GM19238 (cell line): ENCODE measurements at regions not wholly inside any gene's neighbourhood (a gene's known extent, or its start where the extent isn't known, plus 50 kb on each side); places are given as distances from the start of the nearest gene placed in this dataset.
"Not testable (repeated sequence)": the region's sequence is repeated elsewhere in the genome, so short reads cannot be mapped to it uniquely, and the experiment has no call there.

ENCODE experiments used
- DNase-seq: peaks from one replicate; pipeline ENCODE4 v3.0.0; 2011; ENCODE audit warnings: low spot score; ENCODE audit not compliant: insufficient read length

DNA sequence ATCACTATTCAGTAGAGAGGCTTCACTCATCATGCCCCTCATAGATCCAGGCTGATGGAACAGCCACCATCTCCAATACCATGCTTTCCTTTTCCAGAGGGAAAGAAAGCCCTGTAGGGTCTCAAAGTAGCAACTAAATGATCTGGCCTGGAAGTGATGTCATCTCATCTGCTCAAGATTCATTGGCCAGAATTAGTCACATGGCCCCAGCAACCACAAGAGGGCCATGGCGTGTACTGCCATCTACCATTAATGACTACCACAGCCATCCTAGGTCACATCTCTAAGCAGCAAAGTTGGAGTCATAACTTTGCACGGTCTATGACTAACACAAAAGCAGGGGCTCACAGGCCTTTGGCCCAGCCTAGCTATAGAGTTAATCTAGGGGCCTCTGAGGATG, 194.8 kb downstream of the KIT start:
- no peak for DNase-seq

DNA sequence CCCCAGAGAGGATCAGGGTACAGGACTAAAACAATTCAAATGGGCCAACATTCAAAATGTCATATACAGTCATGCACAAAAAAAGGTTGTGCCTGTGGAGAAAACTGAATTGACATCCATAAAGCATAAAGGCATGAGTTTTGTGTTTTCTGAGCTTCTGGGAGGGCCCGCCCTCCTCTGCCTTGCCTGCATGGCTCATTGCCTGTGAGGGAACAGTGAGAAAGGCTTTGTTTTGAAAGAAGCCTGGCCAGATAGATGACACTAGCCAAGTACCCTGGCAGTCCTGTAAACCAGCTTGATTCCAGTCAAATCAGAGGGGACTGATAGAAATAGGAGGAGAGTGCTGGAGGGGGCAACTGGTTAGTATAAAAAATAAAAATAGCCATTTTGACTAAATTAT, 194.3 kb downstream of the KIT start:
- no peak for DNase-seq

DNA sequence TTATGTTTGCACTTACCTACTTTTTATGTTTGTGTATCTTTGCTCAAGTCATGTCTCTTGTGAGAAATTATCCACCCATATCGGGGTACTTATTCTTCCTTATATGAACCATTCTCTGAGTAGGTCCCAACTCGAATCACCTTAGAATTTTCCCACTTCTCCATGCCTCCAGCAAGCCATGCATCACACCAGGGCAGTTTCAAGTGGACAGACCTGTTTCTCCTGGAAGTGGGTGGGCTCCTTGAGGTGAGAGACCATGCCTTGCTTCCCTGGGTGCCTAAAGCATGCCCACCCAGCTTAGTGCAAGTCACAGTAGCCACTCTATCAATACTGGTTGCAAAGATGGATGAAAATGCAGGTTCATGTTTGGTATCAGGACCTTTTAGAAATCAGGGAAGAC, 187.2 kb downstream of the KIT start:
- DNase-seq = no peak

DNA sequence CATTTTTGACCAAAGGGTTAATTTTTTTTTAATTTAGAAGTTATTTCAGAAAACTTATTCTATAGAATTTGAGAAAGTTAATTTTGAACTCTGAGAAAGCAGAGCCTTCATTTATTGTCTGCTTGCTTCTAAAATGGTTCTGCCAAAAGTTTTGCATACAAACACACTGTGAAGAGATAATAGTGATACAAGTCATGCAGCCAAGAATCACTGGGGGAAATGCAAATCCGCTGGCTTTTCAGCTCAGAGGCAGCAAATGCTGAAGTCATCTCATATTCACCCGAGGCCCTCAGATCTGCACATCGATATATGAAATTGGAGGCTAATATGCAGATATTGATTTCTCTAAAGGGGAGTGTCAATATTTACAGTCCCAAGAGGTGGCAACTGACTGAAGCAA, 186.2 kb downstream of the KIT start:
- no peak for DNase-seq

DNA sequence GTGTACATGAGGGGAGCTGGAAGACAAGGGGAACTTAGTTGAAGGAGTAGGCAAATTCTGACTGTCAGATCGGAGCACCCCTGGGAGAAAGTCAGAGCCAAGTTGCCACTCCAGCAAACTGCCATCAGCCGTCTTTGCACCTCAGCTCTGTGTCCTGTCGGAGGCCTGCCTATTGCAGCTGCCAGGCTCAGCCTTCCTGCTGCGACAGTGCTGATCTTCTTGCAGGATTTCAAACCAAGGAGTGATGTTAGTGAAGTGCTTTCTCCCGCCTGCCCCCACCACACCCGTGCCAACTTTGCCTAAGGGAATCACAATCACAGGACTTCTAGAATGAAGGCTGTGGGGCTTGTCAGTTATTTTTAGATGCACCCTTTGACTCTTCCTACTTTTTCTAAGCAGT, 185.3 kb downstream of the KIT start:
- DNase-seq = no peak

DNA sequence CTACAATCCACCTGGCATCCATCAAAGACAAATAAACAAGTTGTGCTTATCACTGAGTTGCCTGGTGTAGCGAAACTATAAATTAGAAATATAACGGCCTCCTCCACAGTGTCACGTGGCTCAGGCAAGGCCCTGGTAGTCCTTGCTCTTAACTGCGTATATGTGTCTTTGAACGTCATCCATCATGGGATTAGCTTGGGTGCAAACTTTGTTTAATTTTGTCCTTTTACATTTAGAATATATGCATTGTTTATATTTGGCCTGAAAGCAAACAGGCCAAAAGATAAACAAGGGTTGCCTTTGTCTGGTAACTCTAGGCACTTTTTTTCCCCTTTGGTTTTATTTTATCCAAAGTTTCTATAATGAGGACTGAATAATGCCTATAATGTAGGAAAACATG, 184.9 kb downstream of the KIT start:
- no peak for DNase-seq

DNA sequence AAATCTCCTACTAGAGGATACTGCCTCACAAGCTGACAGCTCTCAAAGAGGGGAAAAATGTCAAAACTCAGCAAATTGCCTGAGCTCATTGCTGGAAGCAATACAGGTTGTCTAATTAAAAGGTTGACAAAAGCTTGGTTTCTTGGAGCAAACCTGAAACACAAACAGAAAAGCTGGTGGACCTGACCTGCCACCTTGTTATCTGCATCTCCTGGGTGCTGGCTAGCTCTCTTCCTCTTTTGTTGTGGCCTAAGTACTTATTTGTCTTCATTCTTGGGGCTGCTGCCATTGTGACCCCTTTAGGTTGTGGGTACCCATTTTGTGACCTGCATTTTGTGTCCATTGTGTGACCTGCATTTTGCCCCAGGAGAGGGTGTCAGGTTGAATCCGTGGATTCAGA, 184.5 kb downstream of the KIT start:
- DNase-seq = no peak

DNA sequence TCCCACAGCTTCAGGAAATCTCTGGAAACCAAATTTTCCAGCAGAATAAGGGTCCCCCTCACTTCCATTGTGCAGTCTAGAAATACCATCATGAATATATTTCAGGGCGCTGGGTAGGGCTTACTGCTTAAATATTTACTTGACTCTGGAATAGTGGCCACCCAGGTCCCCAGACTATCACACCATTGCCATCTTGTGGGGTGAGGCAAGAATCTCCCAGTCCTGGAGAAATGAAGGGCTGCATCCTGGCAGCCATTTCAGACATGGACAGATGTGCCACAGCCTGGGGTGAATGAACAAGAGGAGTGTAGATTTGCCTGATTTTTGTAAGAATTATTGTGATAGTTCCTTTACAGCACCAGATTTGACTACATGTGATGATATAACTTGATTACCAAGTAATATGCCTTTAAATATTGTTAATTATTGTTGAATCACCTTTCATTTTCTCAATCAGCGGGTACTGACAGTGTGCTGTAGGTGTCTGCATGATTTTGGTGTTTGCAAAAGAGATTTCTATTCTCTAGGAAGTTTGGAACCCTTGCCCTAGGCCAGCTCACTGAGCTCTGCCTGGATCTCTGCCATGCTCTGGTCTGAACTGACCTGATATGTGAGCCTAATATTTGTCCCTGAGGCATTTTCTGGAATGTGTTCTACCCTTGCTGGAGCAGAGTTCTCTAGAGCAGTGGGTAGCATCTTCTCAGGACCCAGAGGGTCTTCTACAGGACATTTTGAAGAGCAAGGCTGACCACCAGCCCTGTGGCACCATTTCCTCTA, 183.4 kb downstream of the KIT start:
- DNase-seq = no peak

DNA sequence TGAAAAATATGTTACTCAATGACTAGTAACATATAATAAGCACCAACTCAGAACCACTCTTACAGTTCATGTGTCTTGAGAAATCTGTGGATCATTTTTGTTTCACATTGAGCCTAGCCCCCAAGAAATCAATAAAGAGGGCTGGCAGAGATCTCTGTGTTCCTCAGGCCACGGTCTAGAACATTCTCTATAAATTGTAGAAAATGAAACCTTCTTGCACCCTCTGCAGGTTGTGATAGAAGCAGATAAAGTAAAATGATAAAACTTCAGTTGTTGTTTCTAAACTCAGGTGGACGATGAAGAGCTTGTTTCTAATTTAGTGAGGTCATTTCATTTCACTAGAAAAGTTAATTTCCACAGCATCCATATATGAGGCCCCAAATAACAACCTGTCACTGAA, 182.7 kb downstream of the KIT start:
- DNase-seq = no peak

DNA sequence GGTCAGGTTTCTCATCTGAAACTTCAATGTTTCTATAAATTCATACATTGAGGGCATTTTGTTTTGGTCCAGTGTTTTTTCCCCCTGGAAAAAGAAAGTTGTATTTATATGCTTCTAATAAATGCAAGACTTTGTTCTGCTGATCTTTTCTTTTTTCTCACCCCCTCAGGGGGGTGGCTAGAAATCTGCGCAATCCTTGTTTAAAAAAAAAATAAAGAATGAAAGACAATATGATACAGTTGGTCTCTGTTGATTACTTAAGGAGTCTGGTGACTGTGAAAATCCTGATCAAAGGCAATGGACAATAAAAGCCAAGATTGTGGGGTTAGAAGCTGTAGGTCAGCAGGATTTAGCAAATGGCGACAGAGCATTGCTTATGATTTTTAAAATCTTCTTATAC, 180.5 kb downstream of the KIT start:
- no peak for DNase-seq

DNA sequence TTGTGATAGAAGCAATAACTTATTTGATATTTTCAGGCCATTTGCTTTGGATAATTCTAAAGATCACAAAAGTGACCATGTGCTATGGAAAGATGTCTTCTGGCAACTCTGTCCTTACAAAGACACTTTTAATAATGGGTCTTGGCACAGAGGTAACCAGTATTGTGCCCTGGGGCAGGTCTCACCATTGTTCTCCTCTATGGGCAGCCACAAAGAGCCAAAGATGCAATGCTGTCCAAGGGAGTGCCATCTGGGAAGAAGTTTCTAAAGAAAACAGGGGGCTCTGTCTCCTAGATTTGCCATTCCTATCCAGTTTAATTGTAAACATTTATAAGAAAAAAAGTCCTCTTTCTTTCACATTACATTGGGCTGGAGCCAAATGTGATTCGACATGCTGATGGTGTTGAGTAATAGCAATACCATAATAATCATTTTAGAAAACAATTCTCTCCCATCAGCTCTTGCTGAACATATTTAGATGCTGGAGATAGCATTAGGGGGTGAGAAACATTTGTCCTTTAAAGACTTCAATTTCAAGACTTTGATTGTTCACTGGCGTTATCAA, 179.9 kb downstream of the KIT start:
- no peak for DNase-seq

DNA sequence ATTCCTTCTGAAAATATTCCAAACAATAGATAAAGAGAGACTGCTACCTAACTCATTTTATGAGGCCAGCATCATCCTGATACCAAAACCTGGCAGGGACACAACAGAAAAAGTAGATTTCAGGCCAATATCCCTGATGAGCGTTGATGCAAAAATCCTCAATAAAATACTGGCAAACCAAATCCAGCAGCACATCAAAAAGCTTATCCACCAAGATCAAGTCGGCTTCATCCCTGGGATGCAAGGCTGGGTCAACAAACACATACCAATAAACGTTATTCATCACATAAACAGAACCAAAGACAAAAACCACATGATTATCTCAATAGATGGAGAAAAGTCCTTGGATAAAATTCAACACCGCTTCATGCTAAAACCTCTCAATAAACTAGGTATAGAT, 170.6 kb downstream of the KIT start:
- not testable (repeated sequence) for DNase-seq

DNA sequence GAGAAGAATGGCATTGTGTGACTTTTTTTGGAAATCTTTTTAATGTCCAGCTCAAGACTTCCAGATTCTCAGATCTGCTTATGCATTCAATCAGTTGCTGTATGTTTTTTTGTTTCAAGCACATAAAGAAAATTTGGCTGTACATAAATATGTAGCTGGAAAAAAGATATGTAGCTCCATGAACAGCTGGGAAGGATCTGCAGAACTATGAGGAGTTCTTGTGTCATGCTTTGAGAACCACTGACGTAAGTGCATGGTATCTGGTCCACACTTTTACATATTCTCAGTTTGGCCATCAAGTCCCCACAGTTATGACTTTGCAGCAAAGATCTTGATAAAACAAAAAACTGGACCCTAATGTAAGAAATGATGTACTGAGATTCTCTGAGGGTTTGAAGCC, 165.9 kb downstream of the KIT start:
- DNase-seq = no peak

DNA sequence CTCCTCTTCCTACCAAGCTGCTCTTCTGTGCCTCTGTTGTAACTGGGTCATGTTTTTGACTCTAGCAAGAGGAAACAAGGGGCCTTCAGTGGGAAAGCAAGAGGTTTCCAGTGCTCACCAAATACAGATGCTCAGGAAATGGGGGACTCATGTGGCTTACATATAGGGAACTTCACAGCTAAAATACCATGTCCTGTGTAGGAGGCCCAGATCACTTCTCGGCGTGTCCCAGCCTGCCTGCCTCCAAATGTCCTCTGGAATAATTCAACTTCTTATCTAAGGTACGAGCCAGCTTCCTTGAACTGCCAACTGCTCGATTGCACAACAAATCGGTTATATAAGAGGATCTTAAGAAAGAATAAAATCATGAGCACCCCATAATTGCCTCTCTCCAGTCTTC, 161.3 kb downstream of the KIT start:
- no peak for DNase-seq

DNA sequence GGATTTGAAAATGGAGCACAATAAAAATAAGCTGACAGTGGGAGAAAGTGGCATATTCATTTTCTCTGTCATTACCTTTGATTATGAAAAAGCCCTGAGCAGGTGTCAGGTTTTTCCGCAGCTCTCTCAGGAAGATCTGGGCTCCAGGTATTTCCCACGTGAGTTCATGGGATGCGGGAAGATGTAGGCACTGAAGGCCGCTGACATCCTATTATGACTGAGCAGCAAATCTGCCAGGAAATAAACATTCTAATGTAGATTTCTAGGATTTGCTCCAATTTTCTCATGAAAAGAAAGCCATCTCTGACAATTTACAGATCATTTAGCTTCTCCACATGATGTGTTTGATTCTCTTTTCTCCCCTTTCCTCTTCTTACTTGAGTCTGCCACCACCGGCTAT, 160.7 kb downstream of the KIT start:
- no peak for DNase-seq

DNA sequence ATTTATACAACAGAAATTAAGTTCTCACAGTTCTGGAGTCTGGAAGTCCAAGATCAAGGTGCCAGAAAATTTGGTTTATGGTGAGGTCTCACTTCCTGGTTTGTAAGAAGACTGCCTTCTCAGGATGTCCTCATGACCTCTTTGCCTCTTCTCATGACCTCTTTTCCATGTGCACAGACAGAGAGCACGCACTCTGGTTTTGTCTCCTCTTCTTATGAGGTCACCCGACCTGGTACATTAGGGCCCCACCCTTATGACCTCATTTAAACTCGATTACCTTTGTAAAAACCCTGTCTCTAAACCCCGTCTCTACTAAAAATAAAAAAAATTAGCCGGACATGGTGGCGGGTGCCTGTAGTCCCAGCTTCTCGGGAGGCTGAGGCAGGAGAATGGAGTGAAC, 155.9 kb downstream of the KIT start:
- DNase-seq = no peak

DNA sequence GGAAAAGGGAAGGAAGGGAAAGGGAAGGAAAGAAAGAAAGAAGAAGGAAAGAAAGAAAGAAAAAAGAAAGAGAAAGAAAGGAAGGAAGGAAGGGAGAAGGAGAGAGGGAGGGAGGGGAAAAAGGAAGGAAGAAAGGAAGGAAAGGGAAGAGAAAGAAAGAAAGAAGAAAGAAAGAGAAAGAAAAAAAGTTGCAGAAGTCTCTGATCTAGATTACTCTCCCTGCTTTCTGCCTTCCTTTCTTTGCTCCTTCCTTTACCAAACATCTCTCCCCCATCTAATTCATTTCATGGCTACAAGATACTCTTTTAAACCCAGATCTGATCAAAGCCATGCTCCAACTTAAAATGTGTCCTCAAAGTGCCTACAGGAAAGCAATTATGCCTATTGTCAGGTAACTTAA, 148.6 kb downstream of the KIT start:
- no peak for DNase-seq

DNA sequence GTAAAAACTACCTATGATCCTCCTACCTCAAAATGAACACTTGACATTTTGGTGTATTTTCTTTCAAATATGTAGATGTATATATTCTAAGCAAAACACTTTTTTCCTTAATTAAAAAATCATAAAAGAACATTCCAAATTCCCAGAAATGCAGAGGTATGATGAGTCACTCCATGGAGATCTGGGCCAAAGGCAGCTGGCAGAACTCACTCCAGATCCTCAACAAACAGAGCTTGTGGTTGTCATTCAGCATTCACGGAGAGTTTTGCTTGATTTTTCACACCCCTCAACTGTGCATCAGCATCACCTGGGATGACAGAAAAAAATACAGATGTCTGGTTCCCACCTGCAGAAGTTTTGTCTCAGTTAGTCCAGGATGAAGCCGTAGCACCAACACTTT, 144.6 kb downstream of the KIT start:
- no peak for DNase-seq

DNA sequence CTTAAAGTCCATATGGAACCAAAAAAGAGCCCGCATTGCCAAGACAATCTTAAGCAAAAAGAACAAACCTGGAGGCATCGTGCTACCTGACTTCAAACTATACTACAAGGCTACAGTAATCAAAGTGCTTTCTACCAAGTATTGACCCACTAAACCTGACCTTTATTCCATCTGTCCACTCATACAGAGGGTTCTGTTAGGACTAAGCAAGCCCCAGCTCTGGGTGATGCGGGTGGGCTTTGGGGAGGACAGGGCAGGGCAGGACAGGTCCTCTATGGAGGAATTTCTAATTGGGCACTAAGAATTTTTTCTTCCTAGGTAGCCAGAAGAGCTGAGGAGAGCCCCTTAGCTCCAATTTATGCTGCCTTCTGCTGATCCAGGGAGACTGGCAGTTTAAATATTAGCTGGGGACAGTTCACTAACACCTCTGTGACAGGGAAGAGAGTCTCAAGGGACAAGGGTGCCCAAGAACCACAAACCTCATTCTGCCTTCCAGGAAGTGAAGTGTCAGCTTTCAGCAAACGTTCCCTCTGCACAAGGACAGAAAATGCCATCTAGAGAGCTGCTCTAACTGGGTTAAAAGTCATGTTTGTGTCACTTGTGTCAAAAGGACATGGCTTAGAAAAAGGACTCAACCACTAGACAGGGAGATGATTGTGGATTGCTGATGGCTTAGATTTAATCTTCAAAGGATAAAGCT, 143.2 kb downstream of the KIT start:
- no peak for DNase-seq

DNA sequence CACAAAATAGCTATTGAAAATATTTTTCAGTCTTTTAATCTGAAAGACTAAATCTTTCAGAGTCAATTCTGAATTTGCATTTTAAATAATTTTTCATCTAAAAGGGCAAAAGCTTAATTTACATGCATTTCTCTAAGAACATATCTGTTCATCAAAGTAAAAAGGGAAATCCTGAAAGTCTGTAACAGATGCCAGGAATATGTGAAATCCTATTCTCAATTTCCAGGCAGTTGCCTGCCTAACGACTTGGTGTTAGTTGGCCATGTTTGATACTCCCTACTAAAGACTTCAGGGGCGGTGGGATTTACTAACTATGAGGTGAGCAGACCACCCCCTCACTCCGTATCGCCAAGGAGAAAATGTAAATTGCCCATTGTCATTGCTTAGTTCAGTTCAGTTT, 136.8 kb downstream of the KIT start:
- DNase-seq = no peak

DNA sequence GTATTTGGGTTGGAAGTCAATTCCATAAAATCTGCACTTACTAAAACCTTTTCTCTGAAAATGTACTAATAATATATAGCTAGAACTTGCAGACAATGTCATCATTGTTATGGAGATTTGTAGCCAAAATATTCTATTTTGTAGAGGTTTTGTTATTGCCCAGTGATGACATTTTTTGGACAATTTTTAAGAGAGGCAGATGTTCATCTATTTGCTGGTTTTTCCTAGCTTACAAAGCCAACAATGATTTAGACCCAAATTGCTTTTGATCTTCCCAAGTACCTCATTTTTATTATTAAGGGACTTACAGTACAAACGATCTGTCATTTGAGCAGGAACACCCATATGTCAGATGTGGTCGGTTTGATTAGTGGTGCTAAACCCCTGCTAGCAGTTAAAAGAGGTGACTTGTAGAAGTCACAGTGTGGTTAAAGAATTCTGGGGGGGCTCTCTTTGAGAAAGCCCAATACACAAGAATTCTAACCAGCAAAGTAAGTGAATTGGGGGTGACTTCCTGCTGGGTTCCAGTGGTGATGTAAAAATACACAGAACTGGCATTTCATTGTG, 136.2 kb downstream of the KIT start:
- DNase-seq = no peak
